SK-N-SH (cell line): ENCODE measurements at regions not wholly inside any gene's neighbourhood (a gene's known extent, or its start where the extent isn't known, plus 50 kb on each side); places are given as distances from the start of the nearest gene placed in this dataset.
A peak's percentile ranks its signal among the peaks of the same experiment; 100 is the strongest.

Experiments used
- CTCF ChIA-PET: fragments of 300-600, 350-600 bp; formaldehyde crosslinking; extraction: SDS; loops from one replicate; lab custom pipeline; 2021; lab: Yijun Ruan, JAX
- POLR2A ChIA-PET: fragments of 350-600 bp; sonication (Branson Sonifier 250); formaldehyde crosslinking; extraction: SDS; loops from one replicate; lab custom pipeline; 2020; ENCODE audit warnings: antibody characterized with exemption, inconsistent platforms; lab: Yijun Ruan, JAX
- DNase-seq: peaks from one replicate; pipeline ENCODE4 v3.0.0; 2012
- H2AFZ ChIP-seq: fragments of 200-600 bp; sonication (generic); 2 replicates; pipeline ENCODE4 v1.8.1; 2016; ENCODE audit warnings: antibody characterized with exemption, mild to moderate bottlenecking, low read depth
- H3F3A ChIP-seq: fragments of 200-600 bp; sonication (generic); replicated peaks from 2 replicates; pipeline ENCODE3; 2016; ENCODE audit warnings: antibody characterized with exemption, mild to moderate bottlenecking; ENCODE audit not compliant: insufficient read depth
- H3K27ac ChIP-seq, 2 experiments: fragments of 200-500 bp in 1 of 2; fragments of 200-600 bp in 1 of 2; sonication (Bioruptor generic) in 1 of 2; sonication (generic), shearing (Covaris generic) in 1 of 2; 2 replicates each; pipeline versions ENCODE4 v1.5.1 to v1.6.1; 2014 to 2016; ENCODE audit warnings: low read depth in 2 of 2, inconsistent platforms in 1 of 2, low read length in 1 of 2, mild to moderate bottlenecking in 1 of 2, mixed read lengths in 1 of 2
- H3K27me3 ChIP-seq: fragments of 200-600 bp; sonication (generic), shearing (Covaris generic); 2 replicates; pipeline ENCODE4 v1.6.1; 2016; ENCODE audit warnings: mixed run types; ENCODE audit not compliant: insufficient read depth
- H3K36me3 ChIP-seq, 2 experiments: fragments of 200-500 bp in 1 of 2; fragments of 200-600 bp in 1 of 2; sonication (Bioruptor generic) in 1 of 2; sonication (generic) in 1 of 2; replicated peaks in 1 of 2; 2 replicates each; pipeline versions ENCODE3 to v1.5.1; 2014 to 2016; ENCODE audit warnings: low read length in 1 of 2, mild to moderate bottlenecking in 1 of 2; ENCODE audit not compliant: insufficient read depth in 2 of 2, control insufficient read depth in 1 of 2
- H3K4me1 ChIP-seq, 2 experiments: fragments of 200-500 bp in 1 of 2; fragments of 200-600 bp in 1 of 2; sonication (Bioruptor generic) in 1 of 2; sonication (generic), shearing (Covaris generic) in 1 of 2; 2 replicates each; pipeline versions ENCODE4 v1.5.1 to v1.6.1; 2014 to 2016; ENCODE audit warnings: low read depth in 1 of 2, low read length in 1 of 2, mixed run types in 1 of 2; ENCODE audit not compliant: insufficient read depth in 2 of 2, control insufficient read depth in 1 of 2
- H3K4me2 ChIP-seq: fragments of 200-600 bp; sonication (generic), shearing (Covaris generic); 2 replicates; pipeline ENCODE4 v1.6.1; 2017; ENCODE audit warnings: mixed run types
- H3K4me3 ChIP-seq, 2 experiments: fragments of 200-500 bp in 1 of 2; fragments of 200-600 bp in 1 of 2; sonication (Bioruptor generic) in 1 of 2; sonication (generic), shearing (Covaris generic) in 1 of 2; 2 replicates each; pipeline versions ENCODE4 v1.5.1 to v1.8.1; 2014 to 2016; ENCODE audit warnings: low read depth in 2 of 2, inconsistent platforms in 1 of 2, low read length in 1 of 2, mild to moderate bottlenecking in 1 of 2, mixed read lengths in 1 of 2, moderate library complexity in 1 of 2
- H3K79me2 ChIP-seq: fragments of 200-600 bp; sonication (generic); 2 replicates; pipeline ENCODE4 v1.8.1; 2017; ENCODE audit warnings: mild to moderate bottlenecking; ENCODE audit not compliant: insufficient read depth
- H3K9ac ChIP-seq: fragments of 200-600 bp; sonication (generic); 2 replicates; pipeline ENCODE4 v1.6.1; 2017; ENCODE audit warnings: mixed run types
- H3K9me2 ChIP-seq: fragments of 200-600 bp; sonication (generic); 2 replicates; pipeline ENCODE4 v1.6.1; 2017; ENCODE audit warnings: mixed run types
- H3K9me3 ChIP-seq: fragments of 200-600 bp; sonication (generic); 2 replicates; pipeline ENCODE4 v1.6.1; 2017; ENCODE audit warnings: mixed run types, mild to moderate bottlenecking, moderate library complexity
- H4K20me1 ChIP-seq: fragments of 200-600 bp; sonication (generic); 2 replicates; pipeline ENCODE4 v1.6.1; 2017; ENCODE audit warnings: mild to moderate bottlenecking, mixed run types; ENCODE audit not compliant: insufficient read depth
- CHD2 ChIP-seq: fragments of 150-350 bp; IDR thresholded peaks from 2 replicates; pipeline ENCODE4 v1.6.1; 2018; ENCODE audit warnings: low read length; ENCODE audit not compliant: partially characterized antibody
- EP300 ChIP-seq, 2 experiments: IDR thresholded peaks; 2 replicates each; pipeline versions ENCODE4 v1.4.0 to v1.6.1; 2012; ENCODE audit warnings: borderline replicate concordance in 1 of 2, low read depth in 1 of 2, low read length in 1 of 2
- FOXJ3 ChIP-seq: sonication (generic); formaldehyde crosslinking; IDR thresholded peaks from 2 replicates; pipeline ENCODE4 v1.5.1; 2020; ENCODE audit warnings: mild to moderate bottlenecking, missing genetic modification reagents
- GATA2 ChIP-seq: sonication (generic); formaldehyde crosslinking; IDR thresholded peaks from 2 replicates; pipeline ENCODE4 v1.5.0; 2020; ENCODE audit warnings: mild to moderate bottlenecking, missing genetic modification reagents
- NFIC ChIP-seq: IDR thresholded peaks from 2 replicates; pipeline ENCODE4 v1.4.0; 2012; ENCODE audit warnings: borderline replicate concordance
- RAD21 ChIP-seq: IDR thresholded peaks from 2 replicates; pipeline ENCODE4 v1.6.1; 2012; ENCODE audit warnings: mild to moderate bottlenecking, low read length
- RCOR1 ChIP-seq: fragments of 150-350 bp; IDR thresholded peaks from 2 replicates; pipeline ENCODE4 v1.6.1; 2017; ENCODE audit warnings: antibody characterized with exemption, low read length
- RXRA ChIP-seq: IDR thresholded peaks from 2 replicates; pipeline ENCODE4 v1.4.0; 2012; ENCODE audit warnings: low read depth, mild to moderate bottlenecking, borderline replicate concordance
- TCF12 ChIP-seq: IDR thresholded peaks from 2 replicates; pipeline ENCODE4 v1.4.0; 2012
- TEAD4 ChIP-seq: IDR thresholded peaks from 2 replicates; pipeline ENCODE4 v1.4.0; 2012; ENCODE audit warnings: mild to moderate bottlenecking, borderline replicate concordance; ENCODE audit not compliant: insufficient read depth
- WGBS: methylation state at CpG from one replicate; pipeline ENCODE4 v1.1.6; 2017; ENCODE audit warnings: low lambda C conversion rate; 5-methylcytosine and 5-hydroxymethylcytosine counted together
- TF ChIP-seq, protein P1 (sequence below): IDR thresholded peaks from 2 replicates; pipeline ENCODE4 v1.4.0; 2012; ENCODE audit warnings: low read depth, borderline replicate concordance

DNA sequence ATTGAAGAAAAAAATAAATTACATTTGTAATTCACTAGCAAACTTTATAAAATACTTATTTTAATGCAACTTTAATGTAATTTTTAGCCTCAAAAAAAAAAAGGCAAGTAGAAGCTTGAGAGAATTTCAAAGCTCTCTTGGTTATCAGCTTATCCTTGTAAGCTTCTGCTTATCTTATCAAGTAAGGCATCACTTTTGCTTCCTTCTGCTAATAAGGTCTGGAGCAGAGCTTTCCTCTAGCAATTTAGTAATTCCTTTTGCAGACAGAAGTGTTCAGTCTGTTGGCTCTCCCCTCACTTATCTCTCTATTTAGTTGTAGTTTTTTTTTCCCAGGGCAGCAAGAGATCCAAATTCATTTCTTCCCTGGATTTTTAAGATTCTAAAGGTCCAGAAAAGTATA lies 525.0 kb downstream of the ISL1 start:
- Histone ChIP-seq H3K27ac (peak overlapping the region in 1 of 2 experiments; percentile 99; a peak in 2 of 4 replicates), H3K9me3 (no peaks in the 10 kb centered on the region), H3K36me3 (peaks cover 0 to 9% of the 10 kb centered on the region in 2 experiments), H3K9ac (no peak overlapping the region), H3K4me2 (no peak overlapping the region), H3K9me2 (no peaks in the 10 kb centered on the region), H3F3A (no peaks in the 10 kb centered on the region), H3K27me3 (no peaks in the 10 kb centered on the region), H3K79me2 (no peaks in the 10 kb centered on the region), H3K4me1 (peaks cover 0 to 8% of the 10 kb centered on the region in 2 experiments; a peak in 2 of 4 replicates), H4K20me1 (no peaks in the 10 kb centered on the region), H2AFZ (no peak overlapping the region), H3K4me3 (peak overlapping the region in 1 of 2 experiments; percentile 19; a peak in 1 of 4 replicates)
- TF ChIP-seq TCF12 (peak; percentile 29; the same call in 1 of the 2 replicates), NFIC (no peak), TEAD4 (0 out of 2 replicates have a peak, but pooled peaks have one; percentile 28), EP300 (IDR thresholded peaks at IDR 0.05; ENCODE audit: borderline replicate concordance in 1 of 2, low read depth in 1 of 2, low read length in 1 of 2) (peak in 1 of 2 experiments; percentile 93; a peak in 2 of 4 replicates), RAD21 (peak; percentile 27; the same call in 1 of the 2 replicates), RXRA (no peak), GATA2 (CRISPR knock-in tag) (peak; percentile 92), FOXJ3 (CRISPR knock-in tag) (peak; percentile 67), RCOR1 (peak; percentile 35; the same call in 1 of the 2 replicates)
- POLR2A ChIA-PET, result interaction anchor here (0.8 to 1.1 kb wide), 2 partner anchors 90 to 526 kb away, joined by 3 to 4 read pairs; no protein-coding TSS in a partner anchor
- CTCF ChIA-PET, result interaction anchor here (1.1 kb wide), 1 partner anchor 80 kb away, joined by 3 read pairs; no protein-coding TSS in a partner anchor
- DNase-seq, result no peak

DNA sequence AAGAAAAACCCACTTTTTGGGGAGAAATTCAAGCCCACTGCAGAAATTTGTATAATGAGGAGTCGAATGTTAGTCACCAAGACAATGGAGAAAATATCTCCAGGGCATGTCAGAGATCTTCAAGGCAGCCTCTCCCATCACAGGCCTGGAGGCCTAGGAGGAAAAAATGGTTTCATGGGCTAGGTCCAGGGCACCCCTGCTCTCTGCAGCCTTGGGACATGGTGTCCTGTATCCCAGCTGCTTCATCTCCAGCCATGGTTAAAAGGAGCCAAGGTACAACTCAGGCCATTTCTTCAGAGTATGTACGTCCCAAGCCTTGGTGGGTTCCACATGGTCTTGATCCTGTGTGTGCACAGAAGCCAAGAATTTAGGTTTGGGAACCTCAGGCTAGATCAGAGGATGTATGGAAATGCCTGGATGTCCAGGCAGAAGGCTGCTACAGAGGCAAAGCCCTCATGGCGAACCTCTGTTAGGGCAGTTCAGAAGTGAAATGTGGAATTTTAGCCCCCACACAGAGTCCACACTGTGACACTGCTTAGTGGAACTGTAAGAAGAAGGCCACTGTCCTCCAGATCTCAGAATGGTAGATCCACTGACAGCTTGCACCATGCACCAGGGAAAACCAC lies 561.4 kb downstream of the ISL1 start:
- ChIA-PET CTCF (no interaction called here), POLR2A (no interaction called here)
- Histone ChIP-seq H3K9me2 (0 out of 2 replicates have a peak, but pooled peaks cover 2% of the 10 kb centered on the region), H3K27ac (no peak overlapping the region), H4K20me1 (no peaks in the 10 kb centered on the region), H3K4me3 (peak overlapping the region in 1 of 2 experiments; percentile 20; a peak in 1 of 4 replicates), H3K4me1 (no peaks in the 10 kb centered on the region), H3K79me2 (no peaks in the 10 kb centered on the region), H3F3A (no peaks in the 10 kb centered on the region), H3K4me2 (no peak overlapping the region), H3K9me3 (0 out of 2 replicates have a peak, but pooled peaks cover 4% of the 10 kb centered on the region), H3K9ac (no peak overlapping the region), H3K36me3 (peaks cover 0 to 6% of the 10 kb centered on the region in 2 experiments), H3K27me3 (no peaks in the 10 kb centered on the region), H2AFZ (no peak overlapping the region)
- DNase-seq, result no peak
- WGBS, result 56% methylated on average over 3 of the region's 3 CpGs
- TF ChIP-seq, protein P1, sequence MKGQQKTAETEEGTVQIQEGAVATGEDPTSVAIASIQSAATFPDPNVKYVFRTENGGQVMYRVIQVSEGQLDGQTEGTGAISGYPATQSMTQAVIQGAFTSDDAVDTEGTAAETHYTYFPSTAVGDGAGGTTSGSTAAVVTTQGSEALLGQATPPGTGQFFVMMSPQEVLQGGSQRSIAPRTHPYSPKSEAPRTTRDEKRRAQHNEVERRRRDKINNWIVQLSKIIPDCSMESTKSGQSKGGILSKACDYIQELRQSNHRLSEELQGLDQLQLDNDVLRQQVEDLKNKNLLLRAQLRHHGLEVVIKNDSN, result no peak
- TF ChIP-seq CHD2 (no peak), TCF12 (no peak)
